ENCODE measurements at regions not wholly inside any gene's neighbourhood (a gene's known extent, or its start where the extent isn't known, plus 50 kb on each side); places are given as distances from the start of the nearest gene placed in this dataset.

DNA sequence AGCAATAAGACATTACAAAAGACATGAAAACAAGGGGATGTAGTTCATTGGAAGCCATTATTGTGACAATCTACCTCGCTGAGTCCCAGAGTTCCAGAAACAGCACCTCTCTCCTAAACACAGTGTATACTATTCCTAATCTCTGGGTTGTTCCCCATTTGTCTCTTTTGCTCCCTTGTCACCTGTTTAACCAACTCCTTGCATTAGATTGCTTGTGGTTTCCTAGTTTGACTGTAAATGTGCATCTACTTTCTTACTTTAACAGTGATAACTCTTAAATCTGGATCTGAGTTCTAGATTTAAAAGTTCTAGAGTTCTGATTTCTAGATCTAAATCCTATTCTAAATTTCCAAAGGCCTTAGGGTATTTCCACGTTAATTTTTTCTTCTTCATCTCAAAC, 71.6 kb upstream of the TET2 start:
- H3K4me1 ChIP-seq (ENCODE audit: control insufficient read depth, insufficient read depth, low read length): no peaks in the 10 kb centered on the region
- ChIA-PET CTCF (no interaction called here), POLR2A (no interaction called here)
- H3K27ac ChIP-seq (ENCODE audit: extremely low read depth, low read depth, low read length): no peak overlapping the region
- H3K36me3 ChIP-seq (ENCODE audit: control insufficient read depth in 2 of 2, insufficient read depth in 1 of 2, low read length in 2 of 2): no peaks in the 10 kb centered on the region
- H3K9me3 ChIP-seq (ENCODE audit: control insufficient read depth, insufficient read depth, low read depth, low read length): no peaks in the 10 kb centered on the region
- no peak overlapping the region for H3K4me3 ChIP-seq (ENCODE audit: low read depth, low read length)
- TF ChIP-seq ZNF16 (tag by site-specific recombination; IDR thresholded peaks at IDR 0.05; ENCODE audit: low read depth): no peak
- TF ChIP-seq, protein P1, sequence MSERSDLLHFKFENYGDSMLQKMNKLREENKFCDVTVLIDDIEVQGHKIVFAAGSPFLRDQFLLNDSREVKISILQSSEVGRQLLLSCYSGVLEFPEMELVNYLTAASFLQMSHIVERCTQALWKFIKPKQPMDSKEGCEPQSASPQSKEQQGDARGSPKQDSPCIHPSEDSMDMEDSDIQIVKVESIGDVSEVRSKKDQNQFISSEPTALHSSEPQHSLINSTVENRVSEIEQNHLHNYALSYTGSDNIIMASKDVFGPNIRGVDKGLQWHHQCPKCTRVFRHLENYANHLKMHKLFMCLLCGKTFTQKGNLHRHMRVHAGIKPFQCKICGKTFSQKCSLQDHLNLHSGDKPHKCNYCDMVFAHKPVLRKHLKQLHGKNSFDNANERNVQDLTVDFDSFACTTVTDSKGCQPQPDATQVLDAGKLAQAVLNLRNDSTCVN (tag by site-specific recombination; optimal IDR thresholded peaks at IDR 0.05): no peak
- TF ChIP-seq, protein P2, sequence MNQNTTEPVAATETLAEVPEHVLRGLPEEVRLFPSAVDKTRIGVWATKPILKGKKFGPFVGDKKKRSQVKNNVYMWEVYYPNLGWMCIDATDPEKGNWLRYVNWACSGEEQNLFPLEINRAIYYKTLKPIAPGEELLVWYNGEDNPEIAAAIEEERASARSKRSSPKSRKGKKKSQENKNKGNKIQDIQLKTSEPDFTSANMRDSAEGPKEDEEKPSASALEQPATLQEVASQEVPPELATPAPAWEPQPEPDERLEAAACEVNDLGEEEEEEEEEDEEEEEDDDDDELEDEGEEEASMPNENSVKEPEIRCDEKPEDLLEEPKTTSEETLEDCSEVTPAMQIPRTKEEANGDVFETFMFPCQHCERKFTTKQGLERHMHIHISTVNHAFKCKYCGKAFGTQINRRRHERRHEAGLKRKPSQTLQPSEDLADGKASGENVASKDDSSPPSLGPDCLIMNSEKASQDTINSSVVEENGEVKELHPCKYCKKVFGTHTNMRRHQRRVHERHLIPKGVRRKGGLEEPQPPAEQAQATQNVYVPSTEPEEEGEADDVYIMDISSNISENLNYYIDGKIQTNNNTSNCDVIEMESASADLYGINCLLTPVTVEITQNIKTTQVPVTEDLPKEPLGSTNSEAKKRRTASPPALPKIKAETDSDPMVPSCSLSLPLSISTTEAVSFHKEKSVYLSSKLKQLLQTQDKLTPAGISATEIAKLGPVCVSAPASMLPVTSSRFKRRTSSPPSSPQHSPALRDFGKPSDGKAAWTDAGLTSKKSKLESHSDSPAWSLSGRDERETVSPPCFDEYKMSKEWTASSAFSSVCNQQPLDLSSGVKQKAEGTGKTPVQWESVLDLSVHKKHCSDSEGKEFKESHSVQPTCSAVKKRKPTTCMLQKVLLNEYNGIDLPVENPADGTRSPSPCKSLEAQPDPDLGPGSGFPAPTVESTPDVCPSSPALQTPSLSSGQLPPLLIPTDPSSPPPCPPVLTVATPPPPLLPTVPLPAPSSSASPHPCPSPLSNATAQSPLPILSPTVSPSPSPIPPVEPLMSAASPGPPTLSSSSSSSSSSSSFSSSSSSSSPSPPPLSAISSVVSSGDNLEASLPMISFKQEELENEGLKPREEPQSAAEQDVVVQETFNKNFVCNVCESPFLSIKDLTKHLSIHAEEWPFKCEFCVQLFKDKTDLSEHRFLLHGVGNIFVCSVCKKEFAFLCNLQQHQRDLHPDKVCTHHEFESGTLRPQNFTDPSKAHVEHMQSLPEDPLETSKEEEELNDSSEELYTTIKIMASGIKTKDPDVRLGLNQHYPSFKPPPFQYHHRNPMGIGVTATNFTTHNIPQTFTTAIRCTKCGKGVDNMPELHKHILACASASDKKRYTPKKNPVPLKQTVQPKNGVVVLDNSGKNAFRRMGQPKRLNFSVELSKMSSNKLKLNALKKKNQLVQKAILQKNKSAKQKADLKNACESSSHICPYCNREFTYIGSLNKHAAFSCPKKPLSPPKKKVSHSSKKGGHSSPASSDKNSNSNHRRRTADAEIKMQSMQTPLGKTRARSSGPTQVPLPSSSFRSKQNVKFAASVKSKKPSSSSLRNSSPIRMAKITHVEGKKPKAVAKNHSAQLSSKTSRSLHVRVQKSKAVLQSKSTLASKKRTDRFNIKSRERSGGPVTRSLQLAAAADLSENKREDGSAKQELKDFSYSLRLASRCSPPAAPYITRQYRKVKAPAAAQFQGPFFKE (tag by site-specific recombination; IDR thresholded peaks at IDR 0.05; ENCODE audit: borderline replicate concordance): no peak
- no peak for TF ChIP-seq ZNF211 (tag by site-specific recombination; IDR thresholded peaks at IDR 0.05; ENCODE audit: low read depth)
- TF ChIP-seq ZNF132 (tag by site-specific recombination; IDR thresholded peaks at IDR 0.05; ENCODE audit: borderline replicate concordance): no peak
- no peak for TF ChIP-seq ZNF521 (tag by site-specific recombination; IDR thresholded peaks at IDR 0.05)
- no peak for TF ChIP-seq ZNF404 (tag by site-specific recombination; IDR thresholded peaks at IDR 0.05)
- no peak for TF ChIP-seq SALL2 (tag by site-specific recombination; IDR thresholded peaks at IDR 0.05; ENCODE audit: borderline replicate concordance)
- TF ChIP-seq ZNF324 (tag by site-specific recombination; IDR thresholded peaks at IDR 0.05): no peak
- no peak for TF ChIP-seq ZBTB20 (tag by site-specific recombination; IDR thresholded peaks at IDR 0.05)
- TF ChIP-seq, protein P3, sequence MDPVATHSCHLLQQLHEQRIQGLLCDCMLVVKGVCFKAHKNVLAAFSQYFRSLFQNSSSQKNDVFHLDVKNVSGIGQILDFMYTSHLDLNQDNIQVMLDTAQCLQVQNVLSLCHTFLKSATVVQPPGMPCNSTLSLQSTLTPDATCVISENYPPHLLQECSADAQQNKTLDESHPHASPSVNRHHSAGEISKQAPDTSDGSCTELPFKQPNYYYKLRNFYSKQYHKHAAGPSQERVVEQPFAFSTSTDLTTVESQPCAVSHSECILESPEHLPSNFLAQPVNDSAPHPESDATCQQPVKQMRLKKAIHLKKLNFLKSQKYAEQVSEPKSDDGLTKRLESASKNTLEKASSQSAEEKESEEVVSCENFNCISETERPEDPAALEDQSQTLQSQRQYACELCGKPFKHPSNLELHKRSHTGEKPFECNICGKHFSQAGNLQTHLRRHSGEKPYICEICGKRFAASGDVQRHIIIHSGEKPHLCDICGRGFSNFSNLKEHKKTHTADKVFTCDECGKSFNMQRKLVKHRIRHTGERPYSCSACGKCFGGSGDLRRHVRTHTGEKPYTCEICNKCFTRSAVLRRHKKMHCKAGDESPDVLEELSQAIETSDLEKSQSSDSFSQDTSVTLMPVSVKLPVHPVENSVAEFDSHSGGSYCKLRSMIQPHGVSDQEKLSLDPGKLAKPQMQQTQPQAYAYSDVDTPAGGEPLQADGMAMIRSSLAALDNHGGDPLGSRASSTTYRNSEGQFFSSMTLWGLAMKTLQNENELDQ (tag by site-specific recombination; IDR thresholded peaks at IDR 0.05; ENCODE audit: low read depth): no peak

DNA sequence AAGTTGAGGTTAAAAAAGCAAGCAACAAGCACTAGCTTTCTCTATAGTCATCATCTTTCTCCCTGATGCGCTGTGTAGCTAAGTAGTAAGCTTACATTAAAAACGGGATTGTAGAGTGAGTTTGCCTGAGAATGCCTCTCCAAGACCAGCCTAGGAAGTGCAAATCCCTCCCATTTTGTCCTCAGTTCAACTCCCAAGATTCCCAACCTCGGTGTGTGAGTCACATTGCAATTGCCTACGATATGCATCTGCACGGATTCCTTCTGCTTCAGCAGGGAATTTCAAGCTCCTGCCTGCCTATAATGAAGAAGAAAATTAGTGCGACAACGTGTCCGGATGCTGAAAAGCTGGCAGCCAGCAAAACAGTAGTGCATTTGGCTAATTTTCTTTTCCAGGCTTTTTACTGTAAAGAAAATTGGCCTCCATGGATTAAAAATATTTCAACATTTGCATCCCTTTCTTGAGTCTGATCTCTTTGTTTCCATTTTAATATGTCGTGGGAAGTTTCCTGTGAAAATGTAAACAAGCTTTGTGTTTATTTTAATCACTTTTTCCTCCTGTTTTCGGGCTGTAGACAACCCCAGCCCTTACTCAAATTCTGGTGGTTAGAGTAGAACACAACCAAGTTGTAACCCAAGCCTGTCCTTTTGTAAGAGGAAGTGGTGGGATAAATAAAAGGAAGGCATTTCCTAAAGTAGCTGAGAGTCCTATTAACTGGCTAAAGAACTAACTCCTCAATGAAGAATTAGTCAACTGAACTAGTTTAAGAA, 58.4 kb upstream of the TET2 start:
- ChIA-PET CTCF (no interaction called here), POLR2A (interaction anchor here (0.6 kb wide), 1 partner anchor 59 kb away, joined by 7 read pairs; no protein-coding TSS in a partner anchor)
- no peaks in the 10 kb centered on the region for H3K4me1 ChIP-seq (ENCODE audit: control insufficient read depth, insufficient read depth, low read length)
- H3K36me3 ChIP-seq (ENCODE audit: control insufficient read depth in 2 of 2, insufficient read depth in 1 of 2, low read length in 2 of 2): no peaks in the 10 kb centered on the region
- TF ChIP-seq ZNF132 (tag by site-specific recombination; IDR thresholded peaks at IDR 0.05; ENCODE audit: borderline replicate concordance): no peak
- TF ChIP-seq KLF1 (tag by site-specific recombination; IDR thresholded peaks at IDR 0.05): no peak
- TF ChIP-seq OVOL3 (tag by site-specific recombination; IDR thresholded peaks at IDR 0.05): no peak
- no peak for TF ChIP-seq ZNF266 (tag by site-specific recombination; IDR thresholded peaks at IDR 0.05; ENCODE audit: low read depth)
- TF ChIP-seq SETDB1 (IDR thresholded peaks at IDR 0.05; ENCODE audit: insufficient read length, low read length): peak; percentile 54
- no peak overlapping the region for H3K4me3 ChIP-seq (ENCODE audit: low read depth, low read length)
- no peak overlapping the region for H3K27ac ChIP-seq (ENCODE audit: extremely low read depth, low read depth, low read length)
- no peaks in the 10 kb centered on the region for H3K9me3 ChIP-seq (ENCODE audit: control insufficient read depth, insufficient read depth, low read depth, low read length)

Data from HEK293 (cell line).